Breast epithelium (tissue), 4 donors: ENCODE measurements at regions not wholly inside any gene's neighbourhood (a gene's known extent, or its start where the extent isn't known, plus 50 kb on each side); places are given as distances from the start of the nearest gene placed in this dataset.

Experiments
- DNase-seq, 2 donors: peaks; one replicate each; pipeline ENCODE4 v3.0.0-alpha.2; 2019; ENCODE audit warnings: low spot score in 2 of 2
- H3K27ac ChIP-seq, 2 donors: fragments of 200-600 bp; sonication (generic) in 1 of 2; one replicate each; pipeline ENCODE4 v1.5.1; 2016 to 2019; ENCODE audit warnings: mild to moderate bottlenecking in 1 of 2
- H3K27me3 ChIP-seq, 2 donors: fragments of 200-600 bp; sonication (generic) in 1 of 2; one replicate each; pipeline versions ENCODE4 v1.5.1 to v1.6.0; 2017 to 2019; ENCODE audit warnings: control low read depth in 1 of 2, mild to moderate bottlenecking in 1 of 2
- H3K36me3 ChIP-seq: fragments of 200-600 bp; one replicate; pipeline ENCODE4 v1.5.1; 2019
- H3K4me1 ChIP-seq, 2 donors: fragments of 200-600 bp; sonication (generic); one replicate each; pipeline ENCODE4 v1.5.1; 2016 to 2019; ENCODE audit warnings: control low read depth in 1 of 2
- H3K4me3 ChIP-seq, 3 donors: fragments of 200-600 bp; sonication (generic); 1 replicate in 2 of 3; 2 replicates in 1 of 3; pipeline ENCODE4 v1.5.1; 2016 to 2019; ENCODE audit warnings: mild to moderate bottlenecking in 3 of 3, moderate library complexity in 2 of 3
- H3K9me3 ChIP-seq, 2 donors: fragments of 200-600 bp; sonication (generic) in 1 of 2; one replicate each; pipeline ENCODE4 v1.5.1; 2016 to 2019; ENCODE audit warnings: control low read depth in 1 of 2
- POLR2A ChIP-seq: fragments of 450-650 bp; IDR thresholded peaks from one replicate; pipeline ENCODE4 v1.6.1; 2016; ENCODE audit warnings: antibody characterized with exemption, mild to moderate bottlenecking, moderate library complexity
- POLR2AphosphoS5 ChIP-seq, 3 donors: sonication (generic); formaldehyde crosslinking; IDR thresholded peaks; one replicate each; pipeline ENCODE4 v1.6.1; 2017; ENCODE audit warnings: antibody characterized with exemption in 3 of 3
- intact Hi-C: fragments of 100-400 bp; cut with DNase I; formaldehyde crosslinking; loops from one replicate; pipeline ENCODE4 v1.15.1; 2023; ENCODE audit warnings: low total_unique reads
- TF ChIP-seq, protein P1 (sequence below), 3 donors: fragments of 450-650 bp; IDR thresholded peaks; one replicate each; pipeline ENCODE4 v1.5.1; 2016 to 2017; ENCODE audit warnings: antibody characterized with exemption in 3 of 3, mild to moderate bottlenecking in 3 of 3, moderate library complexity in 3 of 3

DNA sequence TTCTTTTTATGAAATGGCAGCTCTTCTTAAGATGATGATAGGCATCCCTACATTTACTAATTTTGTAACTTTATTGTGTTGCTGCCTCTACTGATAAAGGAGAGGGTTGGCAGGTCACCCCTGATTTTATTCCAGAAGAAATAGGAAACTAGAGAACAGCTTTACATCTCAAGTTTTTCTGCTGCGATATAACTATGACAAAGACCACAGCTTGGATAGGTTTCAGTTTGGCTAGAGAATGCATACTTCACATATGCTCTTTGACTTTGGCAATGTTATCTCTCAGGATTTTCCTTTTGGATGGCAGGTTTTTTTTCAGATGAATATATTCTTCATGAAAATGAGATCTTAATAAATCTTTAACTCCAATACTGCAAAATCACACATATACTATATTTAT, 395.3 kb upstream of the GOLIM4 start:
- no peaks in the 10 kb centered on the region for H3K4me1 ChIP-seq
- no peaks in the 10 kb centered on the region for H3K36me3 ChIP-seq
- intact Hi-C loops = no loop called here
- no peak for DNase-seq
- H3K27me3 ChIP-seq = no peaks in the 10 kb centered on the region
- no peaks in the 10 kb centered on the region for H3K9me3 ChIP-seq
- no peak for TF ChIP-seq POLR2AphosphoS5 (IDR thresholded peaks at IDR 0.05)
- no peak for TF ChIP-seq POLR2A
- TF ChIP-seq, protein P1, sequence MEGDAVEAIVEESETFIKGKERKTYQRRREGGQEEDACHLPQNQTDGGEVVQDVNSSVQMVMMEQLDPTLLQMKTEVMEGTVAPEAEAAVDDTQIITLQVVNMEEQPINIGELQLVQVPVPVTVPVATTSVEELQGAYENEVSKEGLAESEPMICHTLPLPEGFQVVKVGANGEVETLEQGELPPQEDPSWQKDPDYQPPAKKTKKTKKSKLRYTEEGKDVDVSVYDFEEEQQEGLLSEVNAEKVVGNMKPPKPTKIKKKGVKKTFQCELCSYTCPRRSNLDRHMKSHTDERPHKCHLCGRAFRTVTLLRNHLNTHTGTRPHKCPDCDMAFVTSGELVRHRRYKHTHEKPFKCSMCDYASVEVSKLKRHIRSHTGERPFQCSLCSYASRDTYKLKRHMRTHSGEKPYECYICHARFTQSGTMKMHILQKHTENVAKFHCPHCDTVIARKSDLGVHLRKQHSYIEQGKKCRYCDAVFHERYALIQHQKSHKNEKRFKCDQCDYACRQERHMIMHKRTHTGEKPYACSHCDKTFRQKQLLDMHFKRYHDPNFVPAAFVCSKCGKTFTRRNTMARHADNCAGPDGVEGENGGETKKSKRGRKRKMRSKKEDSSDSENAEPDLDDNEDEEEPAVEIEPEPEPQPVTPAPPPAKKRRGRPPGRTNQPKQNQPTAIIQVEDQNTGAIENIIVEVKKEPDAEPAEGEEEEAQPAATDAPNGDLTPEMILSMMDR (IDR thresholded peaks at IDR 0.05) = no peak
- H3K4me3 ChIP-seq = no peak overlapping the region
- no peak overlapping the region for H3K27ac ChIP-seq

DNA sequence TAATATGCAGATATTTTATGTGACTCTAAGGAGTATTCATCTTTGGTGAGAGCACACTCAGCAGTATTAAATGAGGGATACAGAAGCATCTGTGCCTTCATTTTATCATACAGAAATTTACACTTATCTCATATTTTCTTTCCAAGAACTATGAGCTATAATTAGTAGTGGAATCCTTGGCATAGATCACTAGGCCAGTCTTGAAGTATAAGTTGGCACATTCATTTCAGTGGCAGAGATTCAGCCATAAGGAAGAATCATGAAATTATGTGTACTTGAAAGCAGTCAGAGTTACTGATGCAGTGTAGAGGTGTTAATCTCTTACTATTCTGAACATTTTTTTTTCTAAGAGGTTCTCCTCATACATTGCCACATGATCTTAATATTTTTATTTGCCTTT, 393.6 kb upstream of the GOLIM4 start:
- H3K4me1 ChIP-seq = no peaks in the 10 kb centered on the region
- no peaks in the 10 kb centered on the region for H3K27me3 ChIP-seq
- no peak for TF ChIP-seq POLR2AphosphoS5 (IDR thresholded peaks at IDR 0.05)
- TF ChIP-seq, protein P1 (IDR thresholded peaks at IDR 0.05) = no peak
- TF ChIP-seq POLR2A = no peak
- no peak overlapping the region for H3K4me3 ChIP-seq
- intact Hi-C loops = no loop called here
- H3K27ac ChIP-seq = no peak overlapping the region
- no peaks in the 10 kb centered on the region for H3K36me3 ChIP-seq
- no peaks in the 10 kb centered on the region for H3K9me3 ChIP-seq
- DNase-seq = no peak

DNA sequence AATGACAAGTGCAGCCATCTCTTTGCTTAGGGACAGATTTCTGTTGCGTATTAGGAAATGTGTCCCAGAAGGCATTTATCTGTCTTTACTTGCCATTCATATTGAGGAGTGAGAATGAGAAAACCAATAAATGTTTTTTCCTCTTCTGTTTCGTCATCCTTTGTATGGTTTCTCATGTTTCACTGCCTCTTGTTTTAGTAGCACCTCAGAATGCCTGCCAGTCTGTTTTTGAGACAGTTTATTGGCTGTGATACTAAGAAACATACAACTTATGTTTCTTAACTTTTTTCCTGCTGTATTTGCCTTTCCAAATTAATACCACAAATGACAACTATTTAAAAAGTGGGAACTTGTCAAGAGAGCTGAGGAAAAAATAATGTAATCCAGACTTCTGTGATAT, 390.2 kb upstream of the GOLIM4 start:
- Histone ChIP-seq H3K36me3 (no peaks in the 10 kb centered on the region), H3K27ac (no peak overlapping the region), H3K9me3 (no peaks in the 10 kb centered on the region), H3K4me1 (no peaks in the 10 kb centered on the region), H3K27me3 (no peaks in the 10 kb centered on the region), H3K4me3 (no peak overlapping the region)
- no peak for DNase-seq
- intact Hi-C loops = no loop called here
- TF ChIP-seq POLR2AphosphoS5 (IDR thresholded peaks at IDR 0.05) (no peak), POLR2A (no peak)
- TF ChIP-seq, protein P1 (IDR thresholded peaks at IDR 0.05) = no peak

DNA sequence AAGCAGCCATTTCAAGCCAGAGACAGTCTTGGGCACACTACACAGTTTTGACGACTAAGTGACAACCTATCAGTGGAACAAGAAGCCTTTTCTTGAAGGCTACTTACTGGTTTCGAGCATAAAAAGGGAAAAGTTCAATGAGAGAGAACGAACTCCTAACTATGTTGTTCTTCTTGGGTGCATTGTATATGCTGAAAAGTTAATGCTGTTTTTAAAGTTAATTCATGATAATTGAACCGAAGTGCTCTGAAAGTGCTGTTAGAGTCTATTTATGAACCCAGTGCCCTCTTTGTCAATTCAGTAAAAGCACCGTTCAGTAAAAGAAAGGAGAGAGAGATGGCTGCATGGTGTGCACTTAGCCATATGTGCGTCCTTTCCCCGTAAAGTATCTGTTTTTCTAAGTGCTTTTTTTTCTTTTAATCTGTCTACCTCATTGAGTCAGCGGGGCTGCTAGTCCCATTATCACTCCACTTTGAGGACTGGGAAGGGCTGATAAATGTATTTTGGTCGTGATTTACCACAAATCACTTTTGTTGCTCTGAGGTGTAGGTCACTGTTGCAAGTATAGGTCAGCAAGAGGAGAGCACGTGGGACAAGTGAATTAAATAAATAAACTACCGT, 380.7 kb upstream of the GOLIM4 start:
- intact Hi-C loops = no loop called here
- Histone ChIP-seq H3K4me3 (no peak overlapping the region), H3K4me1 (no peaks in the 10 kb centered on the region), H3K36me3 (no peaks in the 10 kb centered on the region), H3K27me3 (no peaks in the 10 kb centered on the region), H3K9me3 (peaks cover 0 to 3% of the 10 kb centered on the region in 2 donors), H3K27ac (no peak overlapping the region)
- no peak for DNase-seq
- no peak for TF ChIP-seq POLR2A
- no peak for TF ChIP-seq POLR2AphosphoS5 (IDR thresholded peaks at IDR 0.05)
- TF ChIP-seq, protein P1 (IDR thresholded peaks at IDR 0.05) = no peak

DNA sequence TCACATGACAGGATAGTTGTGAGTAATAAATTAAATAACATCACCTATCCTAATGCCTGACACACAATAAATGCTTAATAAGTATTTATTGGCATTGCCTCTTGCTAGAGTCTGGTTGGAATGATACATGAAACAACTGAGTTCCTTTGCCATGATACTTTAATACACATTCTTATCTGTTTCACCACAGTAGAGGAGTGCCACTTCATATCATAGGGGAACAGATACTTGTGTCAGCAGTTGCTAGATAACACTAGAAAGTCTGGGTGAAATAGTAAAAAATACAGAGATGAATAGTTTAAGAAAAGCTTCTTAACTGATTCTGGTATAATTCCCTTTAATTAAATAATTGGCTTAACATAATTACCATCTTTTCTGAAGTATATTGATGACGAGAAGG, 380.0 kb upstream of the GOLIM4 start:
- peaks cover 0 to 3% of the 10 kb centered on the region in 2 donors for H3K9me3 ChIP-seq
- no peaks in the 10 kb centered on the region for H3K36me3 ChIP-seq
- H3K4me1 ChIP-seq = no peaks in the 10 kb centered on the region
- H3K4me3 ChIP-seq = no peak overlapping the region
- no peak for TF ChIP-seq POLR2AphosphoS5 (IDR thresholded peaks at IDR 0.05)
- no peak for TF ChIP-seq POLR2A
- TF ChIP-seq, protein P1 (IDR thresholded peaks at IDR 0.05) = no peak
- no peak for DNase-seq
- no peak overlapping the region for H3K27ac ChIP-seq
- intact Hi-C loops = no loop called here
- no peaks in the 10 kb centered on the region for H3K27me3 ChIP-seq
